ENCODE measurements at regions not wholly inside any gene's neighbourhood (a gene's known extent, or its start where the extent isn't known, plus 50 kb on each side); places are given as distances from the start of the nearest gene placed in this dataset.

DNA sequence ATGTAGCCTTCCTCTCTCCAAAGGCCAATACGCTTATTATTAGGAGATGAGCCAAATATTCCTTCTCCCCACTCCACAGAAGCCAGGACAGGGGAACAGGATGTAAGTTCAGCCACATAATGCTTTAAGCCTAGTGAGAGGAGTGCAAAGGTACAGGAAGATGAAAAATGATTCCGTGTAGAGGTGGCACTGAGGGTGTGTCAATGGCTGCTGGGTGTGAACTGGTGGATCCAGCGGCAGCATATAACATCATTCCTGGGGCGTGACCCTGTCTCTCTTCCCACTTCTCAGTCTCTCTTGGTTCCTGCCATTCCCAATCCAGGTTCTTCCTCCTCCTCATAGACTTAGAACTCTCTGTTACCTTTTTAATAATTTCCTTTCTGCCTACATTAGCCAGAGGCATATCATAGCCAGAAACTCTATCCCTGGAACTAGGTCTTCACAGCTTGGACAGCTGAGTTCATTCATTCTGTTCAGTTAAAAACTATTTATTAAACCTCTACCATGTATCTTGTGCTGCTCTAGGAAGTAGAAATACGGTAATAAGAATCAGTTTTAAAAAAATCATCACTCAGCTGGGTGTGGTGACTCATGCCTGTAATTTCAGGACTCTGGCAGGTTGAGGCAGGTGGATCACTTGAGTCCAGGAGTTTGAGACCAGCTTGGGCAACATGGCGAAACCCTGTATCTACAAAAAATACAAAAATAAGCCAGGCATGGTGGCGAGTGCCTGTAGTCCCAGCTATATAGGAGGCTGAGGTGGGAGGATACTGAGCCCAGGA lies 58.0 kb upstream of the FAM20A start:
- DNase-seq: no peak

DNA sequence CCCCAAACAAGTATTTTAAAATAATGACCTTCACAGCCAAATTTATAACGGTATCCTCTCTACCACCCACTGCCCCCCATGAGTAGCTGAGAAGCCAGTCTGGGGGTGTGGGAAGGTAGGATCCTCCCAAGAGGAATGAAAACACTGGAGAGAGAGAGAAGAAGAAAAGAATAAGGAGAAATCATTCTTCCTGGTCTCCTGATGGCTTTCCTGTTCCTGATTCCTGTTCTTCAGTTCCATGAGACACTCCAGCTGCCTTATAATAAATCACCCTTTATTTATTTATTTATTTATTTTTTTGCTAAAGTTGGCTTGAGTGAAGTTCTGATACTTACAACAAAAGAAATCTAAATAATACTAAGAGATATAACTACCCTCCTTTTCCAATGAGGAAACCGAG lies 56.4 kb upstream of the FAM20A start:
- no peak for DNase-seq

DNA sequence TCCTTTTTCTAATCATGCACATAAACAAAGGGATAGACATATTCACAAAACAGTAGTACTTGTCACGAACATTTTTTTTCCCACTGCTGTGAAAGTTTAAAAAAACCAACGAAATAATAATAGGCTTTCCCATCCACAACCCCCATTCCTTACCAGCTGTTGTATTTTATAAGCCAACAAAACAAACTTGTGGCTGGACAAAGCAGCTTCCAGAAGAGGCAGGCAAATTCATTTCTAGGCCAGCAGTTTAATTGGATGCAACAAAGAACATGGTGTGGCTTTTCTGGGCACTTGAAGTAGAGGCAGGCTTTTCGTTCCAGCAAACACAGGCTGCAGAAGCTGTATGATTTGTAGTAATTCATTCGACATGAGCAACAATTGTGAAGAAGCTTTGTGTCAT lies 56.0 kb upstream of the FAM20A start:
- DNase-seq: no peak

DNA sequence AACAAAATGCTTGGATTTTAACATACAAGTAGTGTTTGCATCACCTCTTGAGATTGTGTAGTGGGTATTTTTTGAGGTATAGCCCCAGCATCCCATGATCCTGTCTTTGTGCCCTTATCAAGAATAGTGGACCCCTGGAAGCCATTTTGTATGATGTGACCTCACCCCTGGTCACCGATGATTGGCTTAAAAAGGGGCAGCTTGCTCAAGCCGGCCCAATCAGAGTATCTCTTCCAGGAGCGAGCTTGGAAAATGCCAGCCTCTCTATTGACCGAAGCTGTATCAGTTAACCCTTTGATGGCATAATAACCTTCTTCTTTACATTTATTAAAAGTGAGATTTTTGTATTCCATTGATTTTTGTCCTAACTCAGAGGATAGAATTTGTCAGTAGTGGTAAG lies 55.5 kb upstream of the FAM20A start:
- DNase-seq: no peak
